ENCODE measurements at regions not wholly inside any gene's neighbourhood (a gene's known extent, or its start where the extent isn't known, plus 50 kb on each side); places are given as distances from the start of the nearest gene placed in this dataset.
"Not testable (repeated sequence)": the region's sequence is repeated elsewhere in the genome, so short reads cannot be mapped to it uniquely, and the experiment has no call there.

DNA sequence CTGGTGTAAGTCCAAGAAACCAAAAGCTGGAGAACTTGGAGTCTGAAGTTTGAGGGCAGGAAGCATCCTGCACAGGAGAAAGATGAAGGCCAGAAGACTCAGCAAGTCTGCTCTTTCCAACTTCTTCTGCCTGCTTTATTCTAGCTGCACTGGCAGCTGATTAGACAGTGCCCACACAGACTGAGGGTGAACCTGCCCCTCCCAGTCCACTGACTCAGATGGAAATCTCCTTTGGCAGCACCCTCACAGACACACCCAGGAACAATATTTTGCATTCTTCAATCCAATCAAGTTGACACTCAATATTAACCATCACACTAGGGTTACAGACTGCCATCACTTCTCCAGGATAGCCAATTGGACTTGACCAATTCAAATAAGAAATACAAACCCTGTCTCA, 510.4 kb upstream of the SYT4 start:
- not testable (repeated sequence) for H4K8ac ChIP-seq (ENCODE audit: low read depth, low read length); H3K14ac ChIP-seq (ENCODE audit: low read length); H3K4ac ChIP-seq (ENCODE audit: low read length); H2BK15ac ChIP-seq (ENCODE audit: low read length); H3K27me3 ChIP-seq (ENCODE audit: control insufficient read depth in 3 of 3, insufficient read depth in 3 of 3, low read depth in 1 of 3, low read length in 3 of 3); H2BK120ac ChIP-seq (ENCODE audit: low read depth, low read length); H4K91ac ChIP-seq (ENCODE audit: low read depth, low read length, poor library complexity); H3K9me3 ChIP-seq (replicated peaks in 1 of 2; ENCODE audit: control insufficient read depth in 2 of 2, insufficient read depth in 1 of 2, low read depth in 1 of 2, low read length in 2 of 2); H3K9ac ChIP-seq (ENCODE audit: low read depth, low read length, poor library complexity); H3K79me1 ChIP-seq (ENCODE audit: low read depth, low read length); H2AFZ ChIP-seq (ENCODE audit: low read length); H2BK12ac ChIP-seq (ENCODE audit: low read length); H3K23ac ChIP-seq (ENCODE audit: low read depth, low read length, poor library complexity); H3K18ac ChIP-seq (ENCODE audit: low read length); H2BK5ac ChIP-seq (ENCODE audit: low read length); H3K27ac ChIP-seq (replicated peaks; ENCODE audit: low read length); H3K4me2 ChIP-seq (ENCODE audit: insufficient read depth, low read length, poor library complexity, severe bottlenecking); H2AK5ac ChIP-seq (ENCODE audit: low read depth, low read length); DNase-seq (ENCODE audit: low spot score); H3K36me3 ChIP-seq (replicated peaks in 1 of 2; ENCODE audit: control insufficient read depth in 2 of 2, insufficient read depth in 2 of 2, low read length in 2 of 2); H3K4me3 ChIP-seq (ENCODE audit: low read length in 2 of 2); H3K4me1 ChIP-seq (ENCODE audit: control insufficient read depth in 2 of 2, insufficient read depth in 1 of 2, low read depth in 1 of 2, low read length in 2 of 2)

GRCh38 chr18:43789234-43790000, 512.1 kb upstream of the SYT4 start:
- H4K8ac ChIP-seq (ENCODE audit: low read depth, low read length) = no peak overlapping the region
- no peak overlapping the region for H2BK5ac ChIP-seq (ENCODE audit: low read length)
- H3K79me1 ChIP-seq (ENCODE audit: low read depth, low read length) = no peaks in the 10 kb centered on the region
- no peak overlapping the region for H3K9ac ChIP-seq (ENCODE audit: low read depth, low read length, poor library complexity)
- no peaks in the 10 kb centered on the region for H3K36me3 ChIP-seq (replicated peaks in 1 of 2; ENCODE audit: control insufficient read depth in 2 of 2, insufficient read depth in 2 of 2, low read length in 2 of 2)
- H2BK12ac ChIP-seq (ENCODE audit: low read length) = no peak overlapping the region
- H3K4me3 ChIP-seq (ENCODE audit: low read length in 2 of 2) = no peak overlapping the region
- no peak overlapping the region for H3K18ac ChIP-seq (ENCODE audit: low read length)
- H3K4ac ChIP-seq (ENCODE audit: low read length) = no peak overlapping the region
- peak overlapping the region; percentile 24 for H2AFZ ChIP-seq (ENCODE audit: low read length)
- no peaks in the 10 kb centered on the region for H3K27me3 ChIP-seq (ENCODE audit: control insufficient read depth in 3 of 3, insufficient read depth in 3 of 3, low read depth in 1 of 3, low read length in 3 of 3)
- no peak overlapping the region for H2AK5ac ChIP-seq (ENCODE audit: low read depth, low read length)
- H3K4me2 ChIP-seq (ENCODE audit: insufficient read depth, low read length, poor library complexity, severe bottlenecking) = no peak overlapping the region
- H3K4me1 ChIP-seq (ENCODE audit: control insufficient read depth in 2 of 2, insufficient read depth in 1 of 2, low read depth in 1 of 2, low read length in 2 of 2) = no peaks in the 10 kb centered on the region
- H2BK15ac ChIP-seq (ENCODE audit: low read length) = no peak overlapping the region
- H3K27ac ChIP-seq (replicated peaks; ENCODE audit: low read length) = no peak overlapping the region
- H4K91ac ChIP-seq (ENCODE audit: low read depth, low read length, poor library complexity) = no peak overlapping the region
- no peak overlapping the region for H3K23ac ChIP-seq (ENCODE audit: low read depth, low read length, poor library complexity)
- H3K14ac ChIP-seq (ENCODE audit: low read length) = no peak overlapping the region
- H2BK120ac ChIP-seq (ENCODE audit: low read depth, low read length) = no peak overlapping the region
- no CpG with 5 or more reads among the region's 3 CpGs for WGBS, 2 donors (ENCODE audit: extremely low coverage in 2 of 2, insufficient read length in 2 of 2, insufficient replicate concordance in 1 of 2)
- no peaks in the 10 kb centered on the region for H3K9me3 ChIP-seq (replicated peaks in 1 of 2; ENCODE audit: control insufficient read depth in 2 of 2, insufficient read depth in 1 of 2, low read depth in 1 of 2, low read length in 2 of 2)
- DNase-seq (ENCODE audit: low spot score) = no peak

DNA sequence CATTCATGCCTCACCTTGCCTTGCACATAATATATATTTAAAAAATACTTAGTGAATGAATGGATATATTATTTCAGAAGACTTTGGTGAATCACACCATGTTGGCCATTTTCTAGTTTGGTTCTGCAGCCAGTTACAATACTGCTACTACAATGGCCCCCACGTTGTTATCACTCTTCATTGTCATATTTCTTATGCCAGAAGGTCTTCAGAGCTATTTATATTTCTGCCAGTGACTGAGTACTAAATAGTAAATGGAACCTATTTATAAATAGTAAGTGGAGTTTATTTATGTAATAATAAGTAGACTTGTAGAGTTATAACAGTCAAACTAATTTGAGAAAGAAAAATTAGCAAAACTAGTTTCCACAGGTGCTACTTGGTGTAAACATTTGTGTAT, 516.6 kb upstream of the SYT4 start:
- no peak overlapping the region for H3K27ac ChIP-seq (replicated peaks; ENCODE audit: low read length)
- H3K79me1 ChIP-seq (ENCODE audit: low read depth, low read length) = no peaks in the 10 kb centered on the region
- H2AK5ac ChIP-seq (ENCODE audit: low read depth, low read length) = no peak overlapping the region
- no peaks in the 10 kb centered on the region for H3K27me3 ChIP-seq (ENCODE audit: control insufficient read depth in 3 of 3, insufficient read depth in 3 of 3, low read depth in 1 of 3, low read length in 3 of 3)
- H2BK15ac ChIP-seq (ENCODE audit: low read length) = no peak overlapping the region
- H4K91ac ChIP-seq (ENCODE audit: low read depth, low read length, poor library complexity) = no peak overlapping the region
- WGBS, 2 donors (ENCODE audit: extremely low coverage in 2 of 2, insufficient read length in 2 of 2, insufficient replicate concordance in 1 of 2) = no CpG with 5 or more reads among the region's 1 CpG
- H3K36me3 ChIP-seq (replicated peaks in 1 of 2; ENCODE audit: control insufficient read depth in 2 of 2, insufficient read depth in 2 of 2, low read length in 2 of 2) = no peaks in the 10 kb centered on the region
- H3K9me3 ChIP-seq (replicated peaks in 1 of 2; ENCODE audit: control insufficient read depth in 2 of 2, insufficient read depth in 1 of 2, low read depth in 1 of 2, low read length in 2 of 2) = no peaks in the 10 kb centered on the region
- no peak overlapping the region for H3K4me3 ChIP-seq (ENCODE audit: low read length in 2 of 2)
- no peak overlapping the region for H2BK120ac ChIP-seq (ENCODE audit: low read depth, low read length)
- no peak for DNase-seq (ENCODE audit: low spot score)
- H3K4me2 ChIP-seq (ENCODE audit: insufficient read depth, low read length, poor library complexity, severe bottlenecking) = no peak overlapping the region
- H2BK12ac ChIP-seq (ENCODE audit: low read length) = no peak overlapping the region
- H3K4ac ChIP-seq (ENCODE audit: low read length) = no peak overlapping the region
- no peak overlapping the region for H3K14ac ChIP-seq (ENCODE audit: low read length)
- H3K18ac ChIP-seq (ENCODE audit: low read length) = no peak overlapping the region
- no peak overlapping the region for H3K23ac ChIP-seq (ENCODE audit: low read depth, low read length, poor library complexity)
- H3K9ac ChIP-seq (ENCODE audit: low read depth, low read length, poor library complexity) = no peak overlapping the region
- H2AFZ ChIP-seq (ENCODE audit: low read length) = no peak overlapping the region
- H4K8ac ChIP-seq (ENCODE audit: low read depth, low read length) = no peak overlapping the region
- H3K4me1 ChIP-seq (ENCODE audit: control insufficient read depth in 2 of 2, insufficient read depth in 1 of 2, low read depth in 1 of 2, low read length in 2 of 2) = no peaks in the 10 kb centered on the region
- no peak overlapping the region for H2BK5ac ChIP-seq (ENCODE audit: low read length)

DNA sequence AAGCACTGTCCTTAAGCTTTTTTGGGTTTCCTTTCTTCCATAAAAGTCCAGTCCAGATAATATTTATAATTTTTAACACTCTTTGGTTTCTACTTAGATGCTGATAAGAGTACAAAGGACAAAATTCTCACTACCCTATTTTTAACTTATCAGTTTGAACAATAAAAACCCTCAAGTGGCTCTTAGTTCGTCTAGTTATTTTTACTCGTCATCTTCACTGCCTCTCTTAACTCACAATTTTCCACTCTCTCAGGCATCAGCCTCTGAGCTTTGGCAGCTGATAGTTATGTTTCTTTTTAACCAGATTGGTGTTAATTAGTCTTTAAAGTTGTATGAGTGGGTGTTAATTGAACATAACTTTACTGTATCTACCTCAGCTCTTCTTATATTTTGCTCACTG, 517.1 kb upstream of the SYT4 start:
- Histone ChIP-seq H2BK120ac (ENCODE audit: low read depth, low read length) (no peak overlapping the region), H3K4me2 (ENCODE audit: insufficient read depth, low read length, poor library complexity, severe bottlenecking) (no peak overlapping the region), H2AFZ (ENCODE audit: low read length) (no peak overlapping the region), H3K4me1 (ENCODE audit: control insufficient read depth in 2 of 2, insufficient read depth in 1 of 2, low read depth in 1 of 2, low read length in 2 of 2) (no peaks in the 10 kb centered on the region), H2BK5ac (ENCODE audit: low read length) (no peak overlapping the region), H2BK12ac (ENCODE audit: low read length) (no peak overlapping the region), H3K18ac (ENCODE audit: low read length) (no peak overlapping the region), H3K4me3 (ENCODE audit: low read length in 2 of 2) (no peak overlapping the region), H3K4ac (ENCODE audit: low read length) (no peak overlapping the region), H3K9ac (ENCODE audit: low read depth, low read length, poor library complexity) (no peak overlapping the region), H4K8ac (ENCODE audit: low read depth, low read length) (no peak overlapping the region), H2AK5ac (ENCODE audit: low read depth, low read length) (no peak overlapping the region), H3K23ac (ENCODE audit: low read depth, low read length, poor library complexity) (no peak overlapping the region), H3K14ac (ENCODE audit: low read length) (no peak overlapping the region), H4K91ac (ENCODE audit: low read depth, low read length, poor library complexity) (no peak overlapping the region), H3K36me3 (replicated peaks in 1 of 2; ENCODE audit: control insufficient read depth in 2 of 2, insufficient read depth in 2 of 2, low read length in 2 of 2) (no peaks in the 10 kb centered on the region), H3K27ac (replicated peaks; ENCODE audit: low read length) (no peak overlapping the region), H3K79me1 (ENCODE audit: low read depth, low read length) (no peaks in the 10 kb centered on the region), H3K9me3 (replicated peaks in 1 of 2; ENCODE audit: control insufficient read depth in 2 of 2, insufficient read depth in 1 of 2, low read depth in 1 of 2, low read length in 2 of 2) (no peaks in the 10 kb centered on the region), H3K27me3 (ENCODE audit: control insufficient read depth in 3 of 3, insufficient read depth in 3 of 3, low read depth in 1 of 3, low read length in 3 of 3) (no peaks in the 10 kb centered on the region), H2BK15ac (ENCODE audit: low read length) (no peak overlapping the region)
- WGBS, 2 donors (ENCODE audit: extremely low coverage in 2 of 2, insufficient read length in 2 of 2, insufficient replicate concordance in 1 of 2) = no CpG with 5 or more reads among the region's 2 CpGs
- DNase-seq (ENCODE audit: low spot score) = no peak
